Suppressor macrophage treated with lipopolysaccharide for 1 hour (primary cell): ENCODE measurements at regions not wholly inside any gene's neighbourhood (a gene's known extent, or its start where the extent isn't known, plus 50 kb on each side); places are given as distances from the start of the nearest gene placed in this dataset.
"Not testable (repeated sequence)": the region's sequence is repeated elsewhere in the genome, so short reads cannot be mapped to it uniquely, and the experiment has no call there.

Experiments used
- DNase-seq, 3 donors: peaks; one replicate each; pipeline ENCODE4 v3.0.0-alpha.2; 2020 to 2022

- DNase-seq, result no peak
Observed at GRCh38 chr2:115904516-115904915, 1462.1 kb downstream of the DPP10 start.

DNA sequence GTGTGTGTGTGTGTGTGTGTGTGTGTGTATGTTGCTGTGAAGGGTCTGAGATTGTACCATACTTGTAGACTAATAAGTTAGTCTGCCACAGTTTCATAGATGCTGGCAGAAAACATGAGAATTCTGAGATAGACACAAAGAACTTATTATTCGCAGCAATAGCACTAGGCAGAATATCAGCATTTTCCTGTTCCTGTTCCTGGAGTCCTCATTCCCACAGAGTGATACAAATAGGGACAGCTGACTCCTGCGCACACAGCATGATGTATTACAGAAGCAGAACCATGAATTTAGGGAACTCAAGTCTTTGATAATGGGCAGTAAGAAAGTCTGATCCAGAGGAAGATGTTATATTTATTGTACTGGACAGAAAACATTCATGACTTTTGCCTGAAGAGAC is 1466.3 kb downstream of the DPP10 start:
- DNase-seq, result no peak

GRCh38 chr2:115910270-115910669 is 1467.8 kb downstream of the DPP10 start:
- no peak for DNase-seq

GRCh38 chr2:115913921-115914320 is 1471.5 kb downstream of the DPP10 start:
- no peak for DNase-seq

DNA sequence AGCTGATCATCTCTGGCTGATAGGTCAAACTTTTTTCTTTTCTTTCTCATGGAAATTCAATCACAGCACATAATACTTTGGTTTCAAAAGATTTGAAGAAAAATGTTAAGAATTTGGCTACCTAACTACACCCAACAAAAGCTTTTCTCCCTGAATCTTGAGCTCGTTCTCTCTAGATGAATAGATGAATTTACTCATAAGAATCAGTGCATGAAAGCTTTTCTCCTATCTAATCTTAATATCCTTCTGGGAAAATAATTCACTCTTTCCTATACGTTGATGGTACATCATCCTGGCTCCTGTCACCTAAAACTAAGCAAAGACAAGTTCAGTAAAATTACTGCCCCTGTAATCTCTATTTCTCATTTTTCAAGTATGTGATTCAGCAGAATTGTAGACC is 1479.1 kb downstream of the DPP10 start:
- DNase-seq, result no peak

GRCh38 chr2:115939902-115940301 is 1497.5 kb downstream of the DPP10 start:
- no peak for DNase-seq

DNA sequence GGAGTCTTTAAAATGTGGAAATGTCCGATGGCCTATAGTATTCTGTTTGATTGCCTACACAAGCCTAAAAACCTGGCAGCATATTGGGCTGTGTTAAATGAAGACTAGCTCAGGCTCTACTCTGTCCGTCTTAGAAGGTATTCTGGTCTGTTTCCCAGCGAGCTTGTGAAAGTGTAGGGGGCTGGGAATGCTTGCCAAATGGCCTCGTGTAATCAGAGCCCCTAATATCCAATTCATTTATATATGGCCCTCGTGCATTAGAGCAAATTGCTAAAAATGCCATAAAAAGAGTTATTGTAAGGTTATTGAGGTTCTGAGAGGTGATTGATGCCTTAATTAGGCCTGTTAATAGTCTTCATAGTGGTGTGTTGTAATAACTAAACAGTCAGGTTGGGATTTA is 1500.4 kb downstream of the DPP10 start:
- no peak for DNase-seq

DNA sequence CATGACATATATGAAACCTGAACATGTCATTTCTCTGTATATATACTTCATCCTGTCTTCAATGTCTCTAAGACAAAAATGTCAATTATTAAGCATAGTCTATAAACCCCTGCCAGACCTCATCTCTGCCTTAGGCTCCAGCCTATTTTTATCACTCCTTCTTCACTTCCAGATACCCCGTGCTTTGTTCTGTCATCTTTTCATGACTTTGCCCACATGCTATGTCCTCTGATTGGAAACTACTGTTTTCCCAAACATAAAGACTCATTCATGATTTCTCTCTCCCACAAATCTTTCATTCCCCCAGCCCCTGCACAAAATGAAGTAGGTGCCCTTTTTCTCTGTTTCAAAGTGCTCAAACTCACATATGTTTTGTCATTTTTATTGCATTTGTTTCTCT is 1503.9 kb downstream of the DPP10 start:
- no peak for DNase-seq

- no peak for DNase-seq
Observed at GRCh38 chr2:115946891-115947290, 1504.5 kb downstream of the DPP10 start.

DNA sequence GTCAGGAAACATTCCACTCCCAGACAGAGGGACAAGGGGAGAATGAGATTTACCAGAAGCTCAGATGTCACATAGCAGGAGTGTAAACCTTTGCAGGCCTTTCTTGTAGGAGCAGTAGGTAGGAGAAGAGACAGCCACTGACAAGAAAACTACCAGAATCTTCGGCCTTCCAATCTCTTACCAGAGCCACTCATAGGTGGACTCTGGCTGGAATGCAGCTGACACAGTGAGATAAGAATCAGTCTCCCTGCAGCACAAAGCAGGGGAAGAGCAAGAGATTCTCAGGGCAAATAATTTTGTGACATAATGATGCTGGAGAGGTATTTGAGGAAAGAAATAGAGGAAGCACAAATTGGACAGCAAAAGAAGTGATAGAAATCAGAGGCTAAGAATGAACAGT is 1534.5 kb downstream of the DPP10 start:
- no peak for DNase-seq

DNA sequence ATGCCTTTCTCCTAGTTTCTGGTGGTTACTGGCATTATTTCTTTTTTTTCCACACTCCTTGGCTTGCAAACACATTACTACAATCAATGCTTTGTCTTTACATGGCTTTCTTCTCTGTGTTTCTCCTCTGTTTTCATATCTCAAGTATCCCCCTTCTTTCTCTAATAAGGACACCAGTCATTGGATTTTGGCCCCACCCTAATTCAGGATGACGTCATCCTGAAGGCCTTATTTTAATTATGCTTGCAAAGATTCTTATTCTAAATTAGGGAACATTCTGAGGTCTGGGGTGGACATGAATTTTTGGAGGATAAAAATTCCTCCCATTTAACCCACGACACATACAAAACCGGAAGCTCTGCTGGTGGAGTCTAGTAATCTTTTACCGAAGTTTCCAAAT is 1556.6 kb downstream of the DPP10 start:
- DNase-seq, result no peak

GRCh38 chr2:116023026-116023425 is 1580.6 kb downstream of the DPP10 start:
- no peak for DNase-seq

DNA sequence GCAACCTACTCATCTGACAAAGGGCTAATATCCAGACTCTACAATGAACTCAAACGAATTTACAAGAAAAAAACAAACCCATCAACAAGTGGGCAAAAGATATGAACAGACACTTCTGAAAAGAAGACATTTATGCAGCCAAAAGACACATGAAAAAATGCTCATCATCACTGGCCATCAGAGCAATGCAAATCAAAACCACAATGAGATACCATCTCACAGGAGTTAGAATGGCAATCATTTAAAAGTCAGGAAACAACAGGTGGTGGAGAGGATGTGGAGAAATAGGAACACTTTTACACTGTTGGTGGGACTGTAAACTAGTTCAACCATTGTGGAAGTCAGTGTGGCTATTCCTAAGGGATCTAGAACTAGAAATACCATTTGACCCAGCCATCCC is 1596.3 kb downstream of the DPP10 start:
- DNase-seq, result not testable (repeated sequence)

DNA sequence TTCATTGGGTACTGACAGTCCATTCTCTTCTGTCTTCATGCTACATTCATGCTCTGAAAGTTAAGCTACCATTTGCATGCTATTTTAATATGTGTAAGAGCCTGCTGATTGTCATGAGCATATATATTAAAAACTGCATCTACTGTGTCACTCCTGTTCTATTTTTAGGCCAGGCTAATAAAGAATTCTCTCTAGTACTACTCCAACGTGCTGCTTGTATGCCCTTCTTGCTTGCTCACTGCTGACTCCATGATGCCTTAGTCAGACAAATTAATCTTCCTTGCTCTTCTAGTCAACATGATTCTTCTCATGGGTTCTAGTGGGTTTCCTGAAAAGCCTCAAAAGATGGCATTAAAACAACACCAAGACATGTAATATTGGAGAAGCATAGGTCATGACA is 1600.1 kb downstream of the DPP10 start:
- DNase-seq, result no peak

GRCh38 chr2:116057538-116057937 is 1615.1 kb downstream of the DPP10 start:
- no peak for DNase-seq

DNA sequence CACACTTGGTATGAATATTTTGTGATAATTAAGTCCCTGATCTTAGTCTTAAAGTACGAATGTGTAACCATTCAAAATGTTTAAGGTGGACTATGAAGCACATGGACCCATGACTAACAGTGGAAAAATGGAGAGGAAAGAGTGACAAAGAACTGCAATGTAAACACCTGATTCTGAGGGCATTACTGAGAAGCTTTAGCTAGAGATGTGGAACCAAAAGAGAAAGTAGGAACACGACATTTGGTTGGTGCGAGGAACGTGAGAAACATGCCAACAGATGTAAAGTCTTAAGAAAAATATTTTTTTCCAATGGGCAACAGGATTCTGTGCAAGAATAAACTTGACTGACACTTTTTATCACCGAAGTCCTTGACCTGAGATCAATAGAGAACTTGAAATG is 1618.6 kb downstream of the DPP10 start:
- DNase-seq, result no peak

- no peak for DNase-seq
Observed at GRCh38 chr2:116073731-116074130, 1631.3 kb downstream of the DPP10 start.

GRCh38 chr2:116074161-116074560 is 1631.7 kb downstream of the DPP10 start:
- DNase-seq, result no peak

DNA sequence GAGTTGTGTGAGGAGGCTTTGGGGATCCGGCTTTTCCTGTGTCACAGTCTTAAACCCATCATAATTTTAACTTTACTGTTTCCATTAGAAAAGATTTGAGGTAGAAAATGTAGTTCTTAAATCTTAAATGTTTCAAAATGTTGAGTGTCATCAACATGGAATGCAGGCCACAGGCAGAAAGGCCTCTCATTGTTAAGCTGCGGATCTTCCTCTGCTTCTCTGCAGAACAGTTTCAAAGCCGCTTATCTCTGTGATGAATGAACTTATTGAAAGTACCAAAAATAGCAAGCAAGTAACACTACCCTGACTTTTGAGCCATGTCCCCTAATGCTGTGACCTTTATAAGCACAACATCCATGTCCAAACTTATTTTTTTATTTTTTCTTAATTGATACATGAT is 1645.8 kb downstream of the DPP10 start:
- DNase-seq, result no peak

- no peak for DNase-seq
Observed at GRCh38 chr2:116094196-116094595, 1651.8 kb downstream of the DPP10 start.

- DNase-seq, result no peak
Observed at GRCh38 chr2:116095636-116096035, 1653.2 kb downstream of the DPP10 start.

GRCh38 chr2:116098049-116098448 is 1655.6 kb downstream of the DPP10 start:
- no peak for DNase-seq

DNA sequence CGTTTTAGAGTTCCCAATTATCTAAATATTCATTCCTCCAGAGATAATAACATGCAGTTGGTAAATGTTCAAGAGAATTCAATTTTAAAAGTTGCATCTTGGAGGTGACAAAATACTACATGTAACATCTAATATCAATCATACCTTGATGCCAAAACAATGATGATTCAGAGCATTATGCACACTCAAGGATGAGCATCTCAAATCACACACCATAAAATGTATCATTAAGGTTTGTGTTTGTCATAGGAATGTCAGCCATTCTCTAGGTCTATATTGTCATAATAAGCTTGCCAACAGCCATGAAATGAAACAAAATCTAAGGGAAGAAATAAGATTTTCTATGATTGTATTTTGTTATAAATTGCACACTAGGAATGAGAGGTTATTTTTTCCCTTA is 1667.0 kb downstream of the DPP10 start:
- no peak for DNase-seq

- no peak for DNase-seq
Observed at GRCh38 chr2:116117845-116118244, 1675.4 kb downstream of the DPP10 start.

- no peak for DNase-seq
Observed at GRCh38 chr2:116132833-116133232, 1681.7 kb upstream of the DDX18 start.

GRCh38 chr2:116133381-116133942 is 1681.0 kb upstream of the DDX18 start:
- no peak for DNase-seq
